K562 (cell line): ENCODE measurements at regions not wholly inside any gene's neighbourhood (a gene's known extent, or its start where the extent isn't known, plus 50 kb on each side); places are given as distances from the start of the nearest gene placed in this dataset.

ENCODE experiments used
- ATAC-seq: fragments of 200-7000 bp; cut with Tn5 transposase; 3 replicates; pipeline ENCODE4 v1.9.1; 2020; ENCODE audit warnings: moderate library complexity
- BruUV-seq: library from RNA; stranded (reverse); fragments of 400-500 nt; replicated peaks from 2 replicates; lab custom pipeline; 2021; lab: Mats Ljungman, UMichigan
- CTCF ChIA-PET: fragments of 300-600 bp; formaldehyde crosslinking; extraction: SDS; loops from one replicate; lab custom pipeline; 2021; ENCODE audit warnings: low intra/inter-chr PET ratio; lab: Yijun Ruan, JAX
- POLR2A ChIA-PET: fragments of 300-600, 350-650 bp; sonication (Branson Sonifier 250); formaldehyde crosslinking; extraction: SDS; loops from one replicate; lab custom pipeline; 2021; ENCODE audit warnings: antibody characterized with exemption, inconsistent platforms; lab: Yijun Ruan, JAX
- DNase-seq, 4 experiments: peaks; one replicate each; pipeline versions ENCODE4 v3.0.0 to v3.0.0-alpha.2; 2011 to 2018; ENCODE audit warnings: low spot score in 3 of 4, mixed read lengths in 3 of 4; ENCODE audit errors: extremely low read depth in 1 of 4
- FAIRE-seq: peaks from 2 replicates; lab custom pipeline; 2011; peaks lifted over from hg19 to GRCh38; lab: Jason Lieb, UNC
- H2AFZ ChIP-seq: 2 replicates; pipeline ENCODE4 v1.6.0; 2011; ENCODE audit warnings: low read depth, low read length, control low read depth, inconsistent platforms
- H3K27ac ChIP-seq: fragments of 200-600 bp; 3 replicates; pipeline ENCODE4 v1.8.0; 2011; ENCODE audit warnings: low read depth, mild to moderate bottlenecking, control low read depth, inconsistent platforms, low read length, moderate library complexity, mixed read lengths; ENCODE audit errors: extremely low read depth
- H3K27me3 ChIP-seq, 2 experiments: fragments of 300-600 bp in 1 of 2; 2 replicates in 1 of 2; 3 replicates in 1 of 2; pipeline versions ENCODE4 v1.6.0 to v1.8.0; 2011; ENCODE audit warnings: inconsistent platforms in 2 of 2, low read length in 2 of 2, mild to moderate bottlenecking in 1 of 2, mixed read lengths in 1 of 2, moderate library complexity in 1 of 2; ENCODE audit not compliant: control insufficient read depth in 2 of 2, insufficient read depth in 2 of 2
- H3K36me3 ChIP-seq: fragments of 300-600 bp; 3 replicates; pipeline ENCODE4 v1.8.0; 2011; ENCODE audit warnings: mild to moderate bottlenecking, low read length, inconsistent platforms; ENCODE audit not compliant: control insufficient read depth, insufficient read depth
- H3K4me1 ChIP-seq, 2 experiments: fragments of 200-600 bp in 1 of 2; replicated peaks in 1 of 2; 2 replicates in 1 of 2; 3 replicates in 1 of 2; pipeline versions ENCODE4 v1.5.1 to v1.8.0; 2011; ENCODE audit warnings: inconsistent platforms in 2 of 2, low read length in 2 of 2, mild to moderate bottlenecking in 1 of 2, mixed read lengths in 1 of 2, moderate library complexity in 1 of 2; ENCODE audit not compliant: control insufficient read depth in 2 of 2, insufficient read depth in 2 of 2
- H3K4me2 ChIP-seq: 2 replicates; pipeline ENCODE4 v1.6.1; 2011; ENCODE audit warnings: low read length, control low read depth, inconsistent platforms, mixed read lengths; ENCODE audit not compliant: insufficient read depth
- H3K4me3 ChIP-seq: fragments of 200-600 bp; sonication (generic), shearing (Covaris generic); 2 replicates; pipeline ENCODE4 v1.5.1; 2016; ENCODE audit warnings: control low read depth, inconsistent platforms
- H3K79me2 ChIP-seq: fragments of 200-600 bp; 3 replicates; pipeline ENCODE4 v1.8.0; 2011; ENCODE audit warnings: low read length, inconsistent platforms; ENCODE audit not compliant: control insufficient read depth, insufficient read depth
- H3K9ac ChIP-seq, 2 experiments: 2 replicates each; pipeline versions ENCODE4 v1.6.0 to v1.6.1; 2011; ENCODE audit warnings: low read depth in 2 of 2, low read length in 2 of 2, control low read depth in 1 of 2, inconsistent platforms in 1 of 2, mild to moderate bottlenecking in 1 of 2, mixed read lengths in 1 of 2; ENCODE audit not compliant: insufficient read depth in 1 of 2
- H3K9me1 ChIP-seq: one replicate; pipeline ENCODE4 v1.6.0; 2011; ENCODE audit warnings: inconsistent platforms, mild to moderate bottlenecking, low read length, moderate library complexity; ENCODE audit not compliant: control insufficient read depth, insufficient read depth
- H3K9me3 ChIP-seq: replicated peaks from 2 replicates; pipeline ENCODE4 v1.5.1; 2011; ENCODE audit warnings: low read depth, low read length, inconsistent platforms; ENCODE audit not compliant: control insufficient read depth, insufficient read depth
- H4K20me1 ChIP-seq: replicated peaks from 2 replicates; pipeline ENCODE4 v1.6.1; 2011; ENCODE audit warnings: low read length, inconsistent platforms, mixed read lengths; ENCODE audit not compliant: control insufficient read depth, insufficient read depth
- CBFA2T3 ChIP-seq: fragments of 450-650 bp; IDR thresholded peaks from 2 replicates; pipeline ENCODE4 v1.6.1; 2017
- CGGBP1 ChIP-seq: fragments of 250-450 bp; sonication (Bioruptor Pico); IDR thresholded peaks from 2 replicates; pipeline ENCODE4 v1.9.0; 2021; ENCODE audit warnings: mild to moderate bottlenecking
- HLTF ChIP-seq: fragments of 450-650 bp; IDR thresholded peaks from 2 replicates; pipeline ENCODE4 v1.6.1; 2016
- NCOA1 ChIP-seq: fragments of 450-650 bp; IDR thresholded peaks from 2 replicates; pipeline ENCODE4 v1.6.1; 2016; ENCODE audit warnings: low read depth
- NR2C2 ChIP-seq, 2 experiments: fragments of 200-800 bp in 1 of 2; sonication (Bioruptor generic) in 1 of 2; sonication (generic) in 1 of 2; formaldehyde crosslinking in 1 of 2; IDR thresholded peaks; 2 replicates each; pipeline versions ENCODE4 v1.6.1 to v1.8.0; 2016 to 2022; ENCODE audit warnings: mild to moderate bottlenecking in 1 of 2, missing compliant biosample characterization in 1 of 2, missing genetic modification characterization in 1 of 2, missing genetic modification reagents in 1 of 2
- SMAD3 ChIP-seq: fragments of 450-650 bp; formaldehyde crosslinking; conservative IDR thresholded peaks from 2 replicates; pipeline ENCODE4 v1.4.0; 2020; ENCODE audit warnings: mild to moderate bottlenecking
- TCF7 ChIP-seq: sonication (generic); IDR thresholded peaks from 2 replicates; pipeline ENCODE4 v1.6.1; 2016; ENCODE audit warnings: antibody characterized with exemption, borderline replicate concordance
- ZNF280B ChIP-seq: fragments of 250-450 bp; sonication (Bioruptor Pico); IDR thresholded peaks from 2 replicates; pipeline ENCODE4 v1.5.1; 2021; ENCODE audit warnings: mild to moderate bottlenecking
- ZNF696 ChIP-seq: fragments of 250-450 bp; sonication (Bioruptor Pico); conservative IDR thresholded peaks from 2 replicates; pipeline ENCODE4 v1.4.0; 2020; ENCODE audit warnings: mild to moderate bottlenecking, moderate library complexity
- WGBS: fragments of 100-300 bp; shearing (Covaris generic); methylation state at CpG from one replicate; pipeline ENCODE4 v1.1.6; 2016; ENCODE audit warnings: low coverage, mixed read lengths; ENCODE audit not compliant: insufficient coverage; ENCODE audit errors: missing lambda C conversion rate; 5-methylcytosine and 5-hydroxymethylcytosine counted together
- in situ Hi-C: fragments of 300-500 bp; cut with MboI; formaldehyde crosslinking; loops from 4 replicates; pipeline ENCODE4 v1.15.0; 2018; ENCODE audit warnings: inconsistent platforms, mixed read lengths
- intact Hi-C: fragments of 100-400 bp; cut with micrococcal nuclease; formaldehyde crosslinking; loops from 2 replicates; pipeline ENCODE4 v1.14.2; 2022
- TF ChIP-seq, protein P1 (sequence below): sonication (generic); formaldehyde crosslinking; IDR thresholded peaks from 2 replicates; pipeline ENCODE4 v1.9.0; 2022; ENCODE audit warnings: mild to moderate bottlenecking, missing genetic modification reagents
- TF ChIP-seq, protein P2 (sequence below): sonication (generic); formaldehyde crosslinking; IDR thresholded peaks from 2 replicates; pipeline ENCODE4 v1.8.0; 2022; ENCODE audit warnings: missing genetic modification reagents, mild to moderate bottlenecking, borderline replicate concordance

DNA sequence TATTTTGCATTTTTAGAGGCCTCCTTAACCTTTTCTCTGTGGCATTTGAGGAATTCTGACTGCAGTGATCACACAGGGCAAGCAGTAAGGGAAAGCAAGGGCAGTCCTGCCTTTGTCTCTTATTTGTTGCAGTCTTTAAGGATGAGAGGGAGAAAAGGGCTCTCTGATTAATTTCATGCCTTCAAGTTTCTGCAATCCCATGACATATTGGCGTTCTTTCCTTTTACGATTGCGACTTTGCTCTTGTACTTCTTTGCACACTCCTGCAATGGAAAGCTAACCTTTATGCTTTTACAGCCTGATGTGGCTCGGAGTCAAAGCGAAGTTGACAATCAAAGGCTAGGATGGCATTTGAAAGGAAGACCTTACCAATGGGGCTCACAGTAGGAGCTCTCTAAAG lies 698.4 kb downstream of the DNAH5 start (continued):
- TF ChIP-seq TCF7 (no peak), SMAD3 (CRISPR knock-in tag) (no peak)

GRCh38 chr5:13244151-13244550 lies 700.3 kb downstream of the DNAH5 start:
- 3% methylated on average over 12 of the region's 20 CpGs for WGBS
- ChIA-PET CTCF (no interaction called here), POLR2A (no interaction called here)
- no peak overlapping the region for H3K4me3 ChIP-seq
- H3K27ac ChIP-seq, result no peak overlapping the region
- H3K36me3 ChIP-seq, result no peaks in the 10 kb centered on the region
- BruUV-seq, result no TSS peak
- intact Hi-C loops, result no loop called here
- in situ Hi-C loops, result no loop called here
- H4K20me1 ChIP-seq, result no peaks in the 10 kb centered on the region
- DNase-seq (no peak), ATAC-seq (no peak), FAIRE-seq (no peak)
- no peaks in the 10 kb centered on the region for H3K9me1 ChIP-seq
- H3K4me2 ChIP-seq, result no peak overlapping the region
- no peaks in the 10 kb centered on the region for H3K79me2 ChIP-seq
- no peaks in the 10 kb centered on the region; the same call in 1 of the 2 replicates for H3K9me3 ChIP-seq
- H3K27me3 ChIP-seq, result no peaks in the 10 kb centered on the region
- H2AFZ ChIP-seq, result no peak overlapping the region
- H3K4me1 ChIP-seq, result no peaks in the 10 kb centered on the region
- no peak for TF ChIP-seq HLTF
- no peak for TF ChIP-seq ZNF280B (CRISPR knock-in tag)
- no peak for TF ChIP-seq CGGBP1 (CRISPR knock-in tag)
- no peak for TF ChIP-seq NCOA1
- no peak for TF ChIP-seq CBFA2T3
- TF ChIP-seq NR2C2 (CRISPR knock-in tag; IDR thresholded peaks at IDR 0.05), result no peak
- no peak for TF ChIP-seq NR2C2 (tag; IDR thresholded peaks at IDR 0.05)
- no peak for TF ChIP-seq ZNF696 (CRISPR knock-in tag)
- TF ChIP-seq, protein P1, sequence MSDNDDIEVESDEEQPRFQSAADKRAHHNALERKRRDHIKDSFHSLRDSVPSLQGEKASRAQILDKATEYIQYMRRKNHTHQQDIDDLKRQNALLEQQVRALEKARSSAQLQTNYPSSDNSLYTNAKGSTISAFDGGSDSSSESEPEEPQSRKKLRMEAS, result no peak
- TF ChIP-seq, protein P2, sequence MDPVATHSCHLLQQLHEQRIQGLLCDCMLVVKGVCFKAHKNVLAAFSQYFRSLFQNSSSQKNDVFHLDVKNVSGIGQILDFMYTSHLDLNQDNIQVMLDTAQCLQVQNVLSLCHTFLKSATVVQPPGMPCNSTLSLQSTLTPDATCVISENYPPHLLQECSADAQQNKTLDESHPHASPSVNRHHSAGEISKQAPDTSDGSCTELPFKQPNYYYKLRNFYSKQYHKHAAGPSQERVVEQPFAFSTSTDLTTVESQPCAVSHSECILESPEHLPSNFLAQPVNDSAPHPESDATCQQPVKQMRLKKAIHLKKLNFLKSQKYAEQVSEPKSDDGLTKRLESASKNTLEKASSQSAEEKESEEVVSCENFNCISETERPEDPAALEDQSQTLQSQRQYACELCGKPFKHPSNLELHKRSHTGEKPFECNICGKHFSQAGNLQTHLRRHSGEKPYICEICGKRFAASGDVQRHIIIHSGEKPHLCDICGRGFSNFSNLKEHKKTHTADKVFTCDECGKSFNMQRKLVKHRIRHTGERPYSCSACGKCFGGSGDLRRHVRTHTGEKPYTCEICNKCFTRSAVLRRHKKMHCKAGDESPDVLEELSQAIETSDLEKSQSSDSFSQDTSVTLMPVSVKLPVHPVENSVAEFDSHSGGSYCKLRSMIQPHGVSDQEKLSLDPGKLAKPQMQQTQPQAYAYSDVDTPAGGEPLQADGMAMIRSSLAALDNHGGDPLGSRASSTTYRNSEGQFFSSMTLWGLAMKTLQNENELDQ (CRISPR knock-in tag), result no peak
- no peak overlapping the region for H3K9ac ChIP-seq
